ENCODE measurements at regions not wholly inside any gene's neighbourhood (a gene's known extent, or its start where the extent isn't known, plus 50 kb on each side); places are given as distances from the start of the nearest gene placed in this dataset.

DNA sequence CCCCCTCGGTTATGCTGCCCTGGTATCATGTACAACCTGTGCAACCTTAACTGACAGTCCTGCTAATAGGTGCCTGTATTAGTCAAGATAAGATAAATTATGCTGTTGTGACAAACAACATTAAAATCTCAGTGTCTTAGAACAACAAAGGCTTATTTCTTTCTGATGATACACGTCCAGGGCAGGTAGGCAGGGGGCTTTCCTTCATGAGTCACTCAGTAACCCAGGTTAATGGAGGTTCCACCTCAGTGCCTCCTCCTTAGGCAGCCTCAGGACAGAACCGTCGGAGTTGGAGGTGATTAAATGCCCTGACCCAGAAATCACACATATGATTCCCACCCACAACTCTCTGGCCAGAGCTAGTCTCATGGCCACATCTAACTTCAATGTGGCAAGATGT is 94.6 kb upstream of the CASZ1 start:
- no peak for DNase-seq (ENCODE audit: low spot score)

DNA sequence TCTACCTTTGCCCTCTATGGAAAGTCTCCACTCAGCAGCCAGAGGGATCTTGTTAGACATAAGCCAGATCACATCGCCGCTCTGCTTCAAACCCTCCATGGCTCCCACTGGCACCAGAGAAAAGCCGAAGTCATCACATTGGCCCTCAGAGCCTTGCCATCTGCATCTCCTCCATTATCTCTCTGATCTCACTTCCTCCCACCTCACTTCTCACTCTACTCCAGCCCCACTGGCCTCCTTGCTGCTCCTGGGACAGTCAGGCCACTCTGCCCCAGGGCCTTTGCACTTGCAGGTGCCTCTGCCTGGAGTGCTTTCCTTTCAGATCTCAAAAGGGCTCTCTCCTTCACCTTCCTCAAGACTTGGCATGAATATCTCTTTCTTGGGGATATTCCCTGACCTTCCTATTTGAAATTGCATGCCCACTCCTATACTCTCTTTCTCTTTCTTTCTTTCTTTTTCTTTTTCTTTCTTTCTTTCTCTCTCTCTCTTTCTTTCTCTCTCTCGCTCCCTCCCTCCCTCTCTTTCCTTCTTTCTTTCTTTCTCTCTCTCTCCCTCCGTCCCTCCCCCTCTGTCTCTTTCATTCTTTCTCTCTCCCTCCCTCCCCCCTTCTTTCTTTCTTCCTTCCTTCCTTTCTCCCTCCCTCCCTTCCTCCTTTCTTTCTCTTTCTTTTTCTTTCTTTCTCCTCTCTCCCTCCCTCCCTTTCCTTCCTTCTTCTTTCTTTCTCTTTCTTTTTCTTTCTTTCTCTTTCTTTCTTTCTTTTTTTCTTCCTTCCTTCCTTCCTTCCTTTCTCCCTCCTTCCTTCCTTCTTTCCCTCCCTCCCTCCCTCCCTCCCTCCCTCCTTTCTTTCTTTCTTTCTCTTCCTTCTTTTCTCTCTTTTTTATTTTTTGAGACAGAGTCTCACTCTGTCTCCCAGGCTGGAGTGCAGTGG is 96.0 kb upstream of the CASZ1 start:
- WGBS, result 89% methylated on average over 5 of the region's 5 CpGs
- no peak for DNase-seq (ENCODE audit: low spot score)
- H3K9me3 ChIP-seq (ENCODE audit: control insufficient read depth in 4 of 4, low read length in 3 of 4), result no peaks in the 10 kb centered on the region
- TF ChIP-seq, protein P1, sequence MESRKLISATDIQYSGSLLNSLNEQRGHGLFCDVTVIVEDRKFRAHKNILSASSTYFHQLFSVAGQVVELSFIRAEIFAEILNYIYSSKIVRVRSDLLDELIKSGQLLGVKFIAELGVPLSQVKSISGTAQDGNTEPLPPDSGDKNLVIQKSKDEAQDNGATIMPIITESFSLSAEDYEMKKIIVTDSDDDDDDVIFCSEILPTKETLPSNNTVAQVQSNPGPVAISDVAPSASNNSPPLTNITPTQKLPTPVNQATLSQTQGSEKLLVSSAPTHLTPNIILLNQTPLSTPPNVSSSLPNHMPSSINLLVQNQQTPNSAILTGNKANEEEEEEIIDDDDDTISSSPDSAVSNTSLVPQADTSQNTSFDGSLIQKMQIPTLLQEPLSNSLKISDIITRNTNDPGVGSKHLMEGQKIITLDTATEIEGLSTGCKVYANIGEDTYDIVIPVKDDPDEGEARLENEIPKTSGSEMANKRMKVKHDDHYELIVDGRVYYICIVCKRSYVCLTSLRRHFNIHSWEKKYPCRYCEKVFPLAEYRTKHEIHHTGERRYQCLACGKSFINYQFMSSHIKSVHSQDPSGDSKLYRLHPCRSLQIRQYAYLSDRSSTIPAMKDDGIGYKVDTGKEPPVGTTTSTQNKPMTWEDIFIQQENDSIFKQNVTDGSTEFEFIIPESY (IDR thresholded peaks at IDR 0.05), result no peak
- TF ChIP-seq RAD21 (IDR thresholded peaks at IDR 0.05), result no peak
- no peak for TF ChIP-seq YY1 (IDR thresholded peaks at IDR 0.05)
- TF ChIP-seq, protein P2, sequence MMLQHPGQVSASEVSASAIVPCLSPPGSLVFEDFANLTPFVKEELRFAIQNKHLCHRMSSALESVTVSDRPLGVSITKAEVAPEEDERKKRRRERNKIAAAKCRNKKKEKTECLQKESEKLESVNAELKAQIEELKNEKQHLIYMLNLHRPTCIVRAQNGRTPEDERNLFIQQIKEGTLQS (IDR thresholded peaks at IDR 0.05), result no peak
- no peak for TF ChIP-seq TAF1 (conservative IDR thresholded peaks at IDR 0.05)
- TF ChIP-seq JUND (IDR thresholded peaks at IDR 0.05), result no peak
- TF ChIP-seq FOXA2 (IDR thresholded peaks at IDR 0.05), result no peak
- no peak for TF ChIP-seq RXRA (IDR thresholded peaks at IDR 0.05)
- TF ChIP-seq HNF4A (conservative IDR thresholded peaks at IDR 0.05), result no peak
- TF ChIP-seq, protein P3, sequence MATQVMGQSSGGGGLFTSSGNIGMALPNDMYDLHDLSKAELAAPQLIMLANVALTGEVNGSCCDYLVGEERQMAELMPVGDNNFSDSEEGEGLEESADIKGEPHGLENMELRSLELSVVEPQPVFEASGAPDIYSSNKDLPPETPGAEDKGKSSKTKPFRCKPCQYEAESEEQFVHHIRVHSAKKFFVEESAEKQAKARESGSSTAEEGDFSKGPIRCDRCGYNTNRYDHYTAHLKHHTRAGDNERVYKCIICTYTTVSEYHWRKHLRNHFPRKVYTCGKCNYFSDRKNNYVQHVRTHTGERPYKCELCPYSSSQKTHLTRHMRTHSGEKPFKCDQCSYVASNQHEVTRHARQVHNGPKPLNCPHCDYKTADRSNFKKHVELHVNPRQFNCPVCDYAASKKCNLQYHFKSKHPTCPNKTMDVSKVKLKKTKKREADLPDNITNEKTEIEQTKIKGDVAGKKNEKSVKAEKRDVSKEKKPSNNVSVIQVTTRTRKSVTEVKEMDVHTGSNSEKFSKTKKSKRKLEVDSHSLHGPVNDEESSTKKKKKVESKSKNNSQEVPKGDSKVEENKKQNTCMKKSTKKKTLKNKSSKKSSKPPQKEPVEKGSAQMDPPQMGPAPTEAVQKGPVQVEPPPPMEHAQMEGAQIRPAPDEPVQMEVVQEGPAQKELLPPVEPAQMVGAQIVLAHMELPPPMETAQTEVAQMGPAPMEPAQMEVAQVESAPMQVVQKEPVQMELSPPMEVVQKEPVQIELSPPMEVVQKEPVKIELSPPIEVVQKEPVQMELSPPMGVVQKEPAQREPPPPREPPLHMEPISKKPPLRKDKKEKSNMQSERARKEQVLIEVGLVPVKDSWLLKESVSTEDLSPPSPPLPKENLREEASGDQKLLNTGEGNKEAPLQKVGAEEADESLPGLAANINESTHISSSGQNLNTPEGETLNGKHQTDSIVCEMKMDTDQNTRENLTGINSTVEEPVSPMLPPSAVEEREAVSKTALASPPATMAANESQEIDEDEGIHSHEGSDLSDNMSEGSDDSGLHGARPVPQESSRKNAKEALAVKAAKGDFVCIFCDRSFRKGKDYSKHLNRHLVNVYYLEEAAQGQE (IDR thresholded peaks at IDR 0.05), result no peak
- no peak for TF ChIP-seq NR2F2 (IDR thresholded peaks at IDR 0.05)
- TF ChIP-seq, protein P4, sequence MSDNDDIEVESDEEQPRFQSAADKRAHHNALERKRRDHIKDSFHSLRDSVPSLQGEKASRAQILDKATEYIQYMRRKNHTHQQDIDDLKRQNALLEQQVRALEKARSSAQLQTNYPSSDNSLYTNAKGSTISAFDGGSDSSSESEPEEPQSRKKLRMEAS (IDR thresholded peaks at IDR 0.05), result no peak
- TF ChIP-seq SP1 (IDR thresholded peaks at IDR 0.05), result no peak
- no peak overlapping the region for H3K27ac ChIP-seq (ENCODE audit: low read depth in 1 of 2, low read length in 2 of 2)
- no peaks in the 10 kb centered on the region for H3K36me3 ChIP-seq (ENCODE audit: control insufficient read depth in 4 of 4, insufficient read depth in 3 of 4, low read depth in 1 of 4, low read length in 3 of 4)
- H3K9ac ChIP-seq (ENCODE audit: low read depth in 1 of 2, low read length in 2 of 2), result no peak overlapping the region
- H3K4me3 ChIP-seq (ENCODE audit: low read depth in 1 of 3, low read length in 3 of 3), result no peak overlapping the region
- H3K27me3 ChIP-seq (ENCODE audit: control insufficient read depth in 4 of 4, insufficient read depth in 4 of 4, low read length in 3 of 4), result peaks cover 0 to 5% (median 2%) of the 10 kb centered on the region in 4 donors
- no peaks in the 10 kb centered on the region for H3K4me1 ChIP-seq (ENCODE audit: control insufficient read depth in 4 of 4, insufficient read depth in 4 of 4, low read length in 3 of 4)

More for the DNA sequence above, 94.6 kb upstream of the CASZ1 start:
- Histone ChIP-seq H3K27me3 (ENCODE audit: control insufficient read depth in 4 of 4, insufficient read depth in 4 of 4, low read length in 3 of 4) (peaks cover 0 to 5% (median 2%) of the 10 kb centered on the region in 4 donors), H3K4me3 (ENCODE audit: low read depth in 1 of 3, low read length in 3 of 3) (no peak overlapping the region), H3K27ac (ENCODE audit: low read depth in 1 of 2, low read length in 2 of 2) (no peak overlapping the region), H3K9me3 (ENCODE audit: control insufficient read depth in 4 of 4, low read length in 3 of 4) (no peaks in the 10 kb centered on the region), H3K9ac (ENCODE audit: low read depth in 1 of 2, low read length in 2 of 2) (no peak overlapping the region), H3K4me1 (ENCODE audit: control insufficient read depth in 4 of 4, insufficient read depth in 4 of 4, low read length in 3 of 4) (no peaks in the 10 kb centered on the region), H3K36me3 (ENCODE audit: control insufficient read depth in 4 of 4, insufficient read depth in 3 of 4, low read depth in 1 of 4, low read length in 3 of 4) (no peaks in the 10 kb centered on the region)
- TF ChIP-seq, protein P4 (IDR thresholded peaks at IDR 0.05), result no peak
- no peak for TF ChIP-seq GABPA (IDR thresholded peaks at IDR 0.05 in 1 of 2, conservative IDR thresholded peaks at IDR 0.05 in 1 of 2)
- TF ChIP-seq HNF4A (conservative IDR thresholded peaks at IDR 0.05), result no peak
- TF ChIP-seq TAF1 (conservative IDR thresholded peaks at IDR 0.05), result no peak
- no peak for TF ChIP-seq FOXA2 (IDR thresholded peaks at IDR 0.05)
- TF ChIP-seq NR2F2 (IDR thresholded peaks at IDR 0.05), result no peak
- TF ChIP-seq EGR1 (IDR thresholded peaks at IDR 0.05; ENCODE audit: low read depth in 2 of 2), result no peak
- TF ChIP-seq, protein P1 (IDR thresholded peaks at IDR 0.05), result no peak
- 66% methylated on average over 4 of the region's 4 CpGs for WGBS
